ENCODE measurements at regions not wholly inside any gene's neighbourhood (a gene's known extent, or its start where the extent isn't known, plus 50 kb on each side); places are given as distances from the start of the nearest gene placed in this dataset.
"Not testable (repeated sequence)": the region's sequence is repeated elsewhere in the genome, so short reads cannot be mapped to it uniquely, and the experiment has no call there.

DNA sequence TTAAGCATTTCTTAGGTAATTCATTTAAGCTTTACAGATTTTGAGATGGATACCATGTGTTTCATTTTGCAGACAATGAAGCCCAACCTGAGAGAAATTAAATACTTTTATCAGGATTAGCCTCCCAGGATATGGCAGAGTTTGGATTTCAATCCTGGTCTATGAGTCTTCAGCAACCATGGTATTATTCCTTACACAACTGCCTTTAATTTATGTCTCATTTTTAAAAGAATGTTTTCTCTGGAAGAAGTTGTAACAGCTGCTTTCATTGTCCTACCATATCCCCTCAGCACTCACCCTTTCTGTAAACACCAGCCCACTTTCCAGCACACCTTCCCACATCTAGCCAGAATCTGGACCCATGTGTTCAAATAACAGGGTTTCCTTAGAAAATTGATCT, 863.7 kb upstream of the VRK2 start:
- DNase-seq = no peak

DNA sequence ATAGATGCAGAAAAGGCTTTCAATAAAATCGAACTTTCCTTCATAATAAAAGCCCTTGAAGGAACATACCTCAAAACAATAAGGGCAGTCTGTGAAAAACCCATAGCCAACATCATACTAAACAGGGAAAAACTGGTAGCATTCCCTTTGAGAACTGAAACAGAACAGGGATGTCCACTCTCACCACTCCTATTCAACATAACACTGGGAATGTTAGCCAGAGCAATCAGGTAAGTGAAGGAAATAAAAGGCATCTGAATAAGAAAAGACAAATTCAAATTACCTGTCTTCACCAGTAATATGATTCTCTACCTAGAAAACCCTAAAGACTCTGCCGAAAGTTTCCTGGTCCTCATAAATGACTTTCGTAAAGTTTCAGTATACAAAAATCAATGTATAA, 861.0 kb upstream of the VRK2 start:
- DNase-seq = no peak

DNA sequence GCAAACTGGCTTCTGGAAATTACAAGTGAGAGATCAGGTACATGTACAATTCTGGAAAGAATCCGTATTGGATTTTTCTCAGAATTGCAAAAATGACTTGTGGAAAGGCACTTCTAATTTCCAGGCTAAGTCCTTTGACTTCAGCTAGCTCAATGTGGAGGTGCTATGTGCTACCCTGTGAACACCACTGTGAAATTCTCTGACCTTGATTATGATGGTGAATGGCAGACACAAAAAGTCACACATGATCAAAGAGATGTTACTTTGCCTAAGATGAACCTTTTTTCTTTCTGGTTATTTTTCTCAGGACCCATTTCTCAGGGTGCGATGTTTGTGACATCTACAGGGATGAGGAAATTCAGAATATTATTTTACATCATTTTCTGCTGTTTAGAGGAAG, 856.6 kb upstream of the VRK2 start:
- DNase-seq = no peak

DNA sequence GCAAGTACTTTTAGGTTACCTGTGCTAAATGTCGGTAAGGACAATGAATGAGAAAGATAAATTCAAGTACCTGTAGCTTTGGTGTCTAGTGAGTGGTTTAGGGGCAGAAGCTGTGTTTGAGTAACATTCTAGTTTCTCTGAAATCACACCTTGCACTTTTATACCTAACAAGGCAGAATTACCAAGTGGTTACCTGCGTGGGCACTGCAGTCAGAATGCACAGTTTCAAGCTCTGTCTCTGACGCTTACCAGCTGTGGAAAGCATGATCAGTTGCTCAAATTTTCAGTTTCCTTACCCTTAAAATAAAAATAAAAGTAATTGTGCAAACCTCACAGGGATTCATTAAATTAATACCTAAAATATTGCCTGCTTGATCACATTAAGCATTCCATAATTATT, 846.9 kb upstream of the VRK2 start:
- no peak for DNase-seq

DNA sequence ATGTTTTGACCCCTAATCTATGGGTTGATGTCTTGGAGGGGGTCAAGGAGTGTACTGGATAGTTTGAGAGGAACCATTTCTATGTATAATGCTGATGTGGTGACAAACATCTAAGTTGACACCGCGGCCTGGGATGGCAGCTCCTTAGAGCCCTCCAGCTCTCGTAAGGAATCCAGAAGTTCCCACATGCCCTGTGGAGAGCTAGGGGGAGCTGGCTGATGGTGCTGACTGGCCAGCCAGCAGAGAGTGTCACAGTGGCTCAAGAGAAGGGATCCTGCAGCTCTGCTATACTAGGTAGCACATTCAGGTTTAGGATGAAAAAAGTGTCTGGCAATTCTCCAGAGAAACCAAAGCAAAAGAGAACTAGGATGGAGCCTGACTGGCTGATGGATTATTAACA, 842.2 kb upstream of the VRK2 start:
- DNase-seq = no peak

DNA sequence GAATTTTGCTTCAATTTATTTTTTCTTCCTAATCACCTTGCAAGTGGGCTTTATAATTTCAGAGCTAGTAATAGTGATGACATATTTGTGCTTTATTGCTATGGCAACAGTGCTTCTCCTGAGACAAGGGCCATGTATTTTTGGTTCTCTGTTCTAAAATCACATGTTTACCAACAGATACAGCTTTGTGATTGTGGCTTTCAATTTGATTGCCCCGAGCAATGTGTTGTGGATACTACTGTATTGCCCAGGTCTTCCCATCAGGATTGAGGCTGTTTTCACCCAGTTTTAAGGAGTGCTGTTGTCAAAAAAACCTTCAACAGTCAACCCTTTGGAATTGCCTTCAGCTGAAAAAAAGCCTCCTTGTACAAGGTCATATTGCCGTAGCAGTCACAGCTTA, 841.4 kb upstream of the VRK2 start:
- no peak for DNase-seq

DNA sequence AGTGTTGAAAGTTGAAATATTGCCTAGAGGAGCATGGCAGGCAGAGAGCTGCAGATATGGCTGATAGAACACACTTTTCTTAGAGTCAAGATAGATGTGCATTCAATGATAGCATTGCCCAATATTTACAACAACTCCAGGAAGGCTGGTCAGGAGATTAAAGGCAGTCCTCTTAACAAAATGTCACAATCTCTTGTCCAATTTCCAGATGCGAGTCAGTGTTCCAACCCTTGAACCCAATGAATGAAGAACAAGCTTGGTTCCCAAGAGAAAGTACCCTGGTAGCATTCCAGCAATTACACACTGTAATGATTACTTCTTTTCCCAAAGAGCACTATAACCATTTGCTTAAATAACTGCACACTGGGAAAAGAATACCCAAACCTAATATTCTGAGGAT, 839.4 kb upstream of the VRK2 start:
- no peak for DNase-seq

DNA sequence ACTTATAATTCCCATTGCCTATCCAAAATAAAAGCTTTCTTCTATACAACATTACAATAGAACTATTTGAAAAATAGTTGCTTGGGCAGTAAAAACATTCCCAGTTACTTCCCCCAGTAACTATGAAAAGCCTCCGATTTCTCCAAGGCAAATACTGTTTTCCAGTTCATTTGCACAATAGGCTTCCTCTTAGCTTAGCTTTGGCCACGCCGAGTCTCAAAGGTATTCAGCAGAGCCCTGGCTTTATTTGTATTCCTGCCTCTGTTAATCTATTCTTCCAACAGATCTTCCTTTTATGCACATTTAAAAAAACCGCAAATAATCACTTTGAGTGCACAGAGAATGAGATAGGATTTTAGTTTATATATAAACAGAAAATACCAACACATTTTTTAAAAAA, 836.8 kb upstream of the VRK2 start:
- no peak for DNase-seq

DNA sequence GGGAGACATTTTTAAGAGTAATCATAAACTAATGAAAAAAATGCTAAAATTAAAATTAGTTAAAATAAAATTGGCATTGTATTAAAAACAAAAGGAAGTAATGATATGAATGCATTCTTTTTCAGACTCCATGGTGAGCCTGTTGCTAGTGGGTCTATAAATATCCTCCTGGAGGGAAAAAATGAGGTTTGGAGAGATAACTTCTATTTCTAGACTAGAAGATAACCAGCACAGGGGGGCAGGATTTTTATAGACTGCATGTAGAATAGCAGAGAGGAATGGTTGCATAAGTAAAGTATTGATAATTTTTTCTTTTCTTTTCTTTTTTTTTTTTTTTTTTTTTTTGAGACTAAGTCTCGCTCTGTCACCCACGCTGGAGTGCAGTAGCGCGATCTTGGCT, 835.8 kb upstream of the VRK2 start:
- no peak for DNase-seq

DNA sequence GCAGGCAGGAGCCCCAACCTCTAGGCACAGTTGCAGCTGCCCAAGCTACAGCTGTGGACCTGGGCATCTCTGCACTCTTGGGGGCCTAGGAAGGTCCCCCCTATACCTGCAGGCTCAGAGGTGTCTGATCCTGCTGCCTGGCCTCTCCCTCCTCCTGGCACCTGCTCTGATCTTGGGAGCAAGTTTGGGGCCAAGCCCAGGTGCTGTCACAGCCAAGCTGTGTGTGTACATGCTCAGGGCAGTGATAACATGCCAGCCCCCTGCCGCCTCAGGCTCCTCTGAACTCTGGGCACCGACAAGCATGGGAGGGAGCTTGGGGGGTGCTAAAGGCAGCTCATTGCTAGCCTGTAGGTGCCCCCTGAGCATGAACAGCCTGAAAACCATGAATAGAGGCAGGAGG, 829.6 kb upstream of the VRK2 start:
- no peak for DNase-seq

DNA sequence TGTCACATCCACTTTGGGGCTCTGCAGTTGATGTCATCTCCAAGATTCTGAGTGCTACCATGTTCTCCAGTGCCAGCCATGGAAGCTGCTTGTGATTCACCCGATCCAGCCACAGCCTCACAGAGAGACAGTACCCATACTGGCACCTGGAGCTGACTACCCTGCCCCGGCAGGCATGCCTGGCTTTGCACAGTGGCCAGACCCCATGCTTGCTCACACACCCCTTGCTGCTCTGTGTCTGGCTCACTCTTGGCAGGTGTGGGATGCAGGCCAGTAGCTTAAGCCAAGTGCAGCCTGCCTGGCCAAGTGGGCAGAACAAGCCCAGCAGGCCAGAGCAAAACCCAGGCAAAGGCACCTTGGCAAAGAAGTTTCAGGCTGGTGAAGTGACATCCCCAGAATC, 828.4 kb upstream of the VRK2 start:
- no peak for DNase-seq

DNA sequence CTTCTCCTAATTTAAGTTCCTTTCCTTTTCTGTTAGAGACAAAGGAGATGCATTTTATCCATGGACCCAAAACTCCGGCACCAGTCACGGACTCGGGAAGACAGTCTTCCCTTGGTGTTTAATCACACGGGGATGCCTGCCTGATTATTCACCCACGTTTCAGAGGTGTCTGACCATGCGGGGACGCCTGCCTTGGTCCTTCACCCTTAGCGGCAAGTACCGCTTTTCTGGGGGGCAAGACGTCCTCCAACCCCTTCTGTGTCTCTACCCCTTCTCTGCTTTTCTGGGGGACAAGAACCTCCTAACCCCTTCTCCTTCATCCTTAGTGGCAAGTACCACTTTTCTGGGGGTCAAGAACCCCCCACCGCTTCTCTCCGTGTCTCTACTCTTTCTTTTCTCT, 816.9 kb upstream of the VRK2 start:
- not testable (repeated sequence) for DNase-seq

DNA sequence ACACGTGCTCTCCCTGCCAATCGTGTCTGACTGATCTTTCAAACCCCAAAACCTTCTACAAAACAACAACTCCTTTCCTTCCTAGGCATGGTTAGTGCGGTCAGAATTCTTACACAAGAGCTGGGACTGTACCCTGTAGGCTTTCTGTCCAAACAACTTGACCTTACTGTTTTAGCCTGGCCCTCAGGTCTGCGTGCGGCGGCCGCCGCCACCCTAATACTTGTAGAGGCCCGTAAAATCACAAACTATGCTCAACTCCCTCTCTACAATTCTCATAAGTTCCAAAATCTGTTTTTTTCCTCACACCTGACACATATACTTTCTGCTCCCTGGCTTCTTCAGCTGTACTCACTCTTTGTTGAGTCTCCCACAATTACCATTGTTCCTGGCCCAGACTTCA, 814.3 kb upstream of the VRK2 start:
- DNase-seq = not testable (repeated sequence)

DNA sequence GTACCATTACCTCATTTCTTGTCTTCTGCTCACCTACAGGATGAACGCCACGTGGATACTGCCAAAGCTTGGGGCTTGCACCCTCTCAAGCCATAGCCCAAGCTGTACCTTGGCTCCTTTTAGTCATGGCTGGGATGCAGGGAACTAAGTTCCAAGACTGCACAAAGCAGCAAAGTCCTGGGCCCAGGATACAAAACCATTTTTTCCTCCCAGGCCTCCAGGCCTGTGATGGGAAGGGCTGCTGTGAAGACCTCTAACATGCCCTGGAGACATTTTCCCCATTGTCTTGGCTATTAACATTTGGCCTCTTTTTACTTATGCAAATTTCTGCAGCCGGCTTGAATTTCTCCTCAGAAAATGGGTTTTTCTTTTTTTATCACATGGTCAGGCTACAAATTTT, 795.1 kb upstream of the VRK2 start:
- DNase-seq = not testable (repeated sequence)

DNA sequence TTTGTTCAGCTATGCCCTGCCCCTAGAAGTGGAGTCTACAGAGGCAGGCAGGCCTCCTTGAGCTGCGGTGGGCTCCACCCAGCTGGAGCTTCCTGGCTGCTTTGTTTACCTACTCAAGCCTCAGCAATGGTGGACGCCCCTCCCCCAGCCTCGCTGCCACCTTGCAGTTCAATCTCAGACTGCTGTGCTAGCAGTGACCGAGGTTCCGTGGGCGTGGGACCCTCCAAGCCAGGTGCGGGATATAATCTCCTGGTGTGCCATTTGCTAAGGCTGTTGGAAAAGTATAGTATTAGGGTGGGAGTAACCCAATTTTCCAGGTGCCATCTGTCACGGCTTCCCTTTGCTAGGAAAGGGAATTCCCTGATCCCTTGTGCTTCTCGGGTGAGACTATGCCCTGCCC, 770.2 kb upstream of the VRK2 start:
- not testable (repeated sequence) for DNase-seq

DNA sequence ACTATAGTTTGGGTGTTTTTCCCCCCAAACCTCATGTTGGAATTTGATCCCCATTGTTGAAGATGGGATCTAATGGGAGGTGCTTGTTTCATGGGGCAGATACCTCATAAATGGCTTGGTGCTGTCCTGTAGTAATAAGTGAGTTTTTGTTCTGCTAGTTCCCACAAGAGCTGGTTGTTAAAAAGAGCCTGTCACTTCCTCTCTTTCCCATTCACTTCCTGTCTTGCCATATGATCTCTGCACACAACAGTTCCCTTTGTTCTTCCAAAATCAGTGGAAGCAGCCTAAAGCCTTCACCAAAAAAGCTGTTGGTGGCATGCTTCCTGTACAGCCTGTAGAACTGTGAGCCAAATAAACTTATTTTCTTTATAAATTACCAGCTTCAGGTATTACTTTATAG, 768.2 kb upstream of the VRK2 start:
- no peak for DNase-seq

DNA sequence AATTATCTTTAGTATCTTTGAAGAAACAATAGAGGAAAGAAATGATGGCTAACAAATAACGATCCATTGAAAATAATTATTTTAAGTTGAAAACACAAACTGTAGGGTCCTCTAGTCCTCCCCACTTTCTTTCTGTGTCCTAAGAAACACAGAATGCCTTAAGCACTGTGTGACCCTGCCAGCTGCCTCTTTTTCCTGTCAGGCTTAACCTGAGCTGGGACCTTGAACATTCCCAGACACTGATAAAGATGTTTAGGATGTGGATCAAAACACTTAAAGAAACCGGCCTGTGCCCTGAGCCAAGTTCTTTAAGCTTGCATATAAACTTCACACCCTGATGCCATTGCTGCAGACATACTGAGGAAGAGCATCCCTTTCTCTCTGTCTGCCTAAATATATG, 755.4 kb upstream of the VRK2 start:
- DNase-seq = no peak

DNA sequence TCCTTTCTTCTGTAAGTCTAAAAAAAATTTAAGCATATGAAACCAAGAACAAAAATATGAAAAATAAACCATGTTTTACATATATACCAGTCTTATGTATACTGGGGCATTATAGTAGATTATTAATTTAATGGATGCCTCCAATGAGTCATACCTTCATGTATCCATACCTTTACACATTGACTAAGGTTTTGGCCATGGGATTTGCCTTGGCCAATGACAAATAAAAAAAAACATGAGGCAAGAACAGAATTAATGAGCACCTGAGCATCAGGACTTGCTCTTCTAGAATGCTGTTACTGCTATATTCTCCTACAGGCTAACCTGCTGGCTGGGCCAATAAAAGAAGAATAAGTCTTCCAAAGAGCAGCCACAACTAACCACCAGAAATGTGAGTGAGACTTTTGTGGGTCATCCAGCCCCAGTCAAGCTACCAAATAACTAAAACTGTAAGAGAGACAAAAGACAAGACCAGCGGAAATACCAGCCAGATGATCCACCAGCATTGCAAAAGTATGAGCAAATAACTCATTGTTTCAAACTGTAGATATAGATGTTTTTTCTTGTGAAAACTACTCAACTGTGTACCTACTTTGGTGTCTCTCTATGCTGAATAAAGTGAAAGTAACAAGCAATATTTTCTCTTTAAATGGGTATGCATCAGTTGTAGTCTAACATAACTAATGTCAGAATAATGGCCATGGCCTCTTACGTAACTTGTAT, 749.6 kb upstream of the VRK2 start:
- no peak for DNase-seq

DNA sequence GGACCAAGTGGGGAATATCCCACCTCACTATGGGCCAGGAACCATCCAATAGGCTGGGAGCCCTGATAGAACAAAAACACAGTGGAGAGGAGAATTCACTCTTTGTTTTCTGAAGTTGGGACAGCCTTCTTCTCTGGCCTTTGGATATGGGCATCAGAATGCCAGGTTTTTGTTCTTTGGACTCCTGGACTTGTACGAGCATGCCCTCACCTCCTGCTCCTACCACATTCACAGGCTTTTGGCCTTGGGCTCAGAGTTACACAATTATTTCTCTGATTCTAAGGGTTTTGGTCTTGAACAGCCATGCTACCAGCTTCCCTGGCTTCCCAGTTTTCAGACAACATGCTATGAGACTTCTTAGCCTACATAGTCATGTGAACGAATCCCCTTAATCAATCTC, 732.9 kb upstream of the VRK2 start:
- no peak for DNase-seq

DNA sequence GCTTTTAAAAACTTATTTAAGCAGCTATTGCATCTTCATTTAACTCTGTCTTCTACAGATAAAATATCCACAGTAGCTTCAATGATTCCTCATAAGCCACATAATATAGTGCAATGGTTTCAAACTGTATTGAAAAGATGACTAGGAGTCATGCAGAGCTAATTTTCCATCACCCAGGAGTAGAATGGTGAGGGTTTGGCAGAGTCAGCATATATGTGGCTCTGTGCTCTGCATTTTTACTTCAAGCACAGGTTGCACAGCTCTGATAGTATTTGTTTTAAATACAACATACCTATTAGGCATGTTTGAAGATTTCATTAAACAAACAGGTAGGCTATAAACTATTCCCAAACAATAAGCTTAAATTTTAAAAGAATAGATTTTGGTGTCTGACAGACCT, 731.9 kb upstream of the VRK2 start:
- no peak for DNase-seq

DNA sequence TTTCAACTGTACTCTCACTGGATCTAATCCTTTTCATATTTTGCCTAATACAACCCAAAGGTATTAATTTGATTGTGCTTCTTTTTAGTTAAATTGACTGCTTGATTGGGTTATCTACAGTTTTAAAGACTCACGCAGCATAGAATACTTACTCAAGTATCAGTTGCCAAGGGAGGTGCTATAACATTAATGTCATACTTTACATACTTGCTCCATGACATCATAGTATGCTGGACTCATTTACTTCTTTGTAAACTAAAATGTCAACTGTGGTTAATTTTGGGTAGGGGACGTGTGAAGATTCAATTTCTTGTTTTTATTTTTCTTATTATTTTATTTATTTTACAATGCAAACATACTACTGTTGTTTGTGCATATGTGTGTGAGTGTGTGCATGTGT, 716.2 kb upstream of the VRK2 start:
- DNase-seq = no peak

DNA sequence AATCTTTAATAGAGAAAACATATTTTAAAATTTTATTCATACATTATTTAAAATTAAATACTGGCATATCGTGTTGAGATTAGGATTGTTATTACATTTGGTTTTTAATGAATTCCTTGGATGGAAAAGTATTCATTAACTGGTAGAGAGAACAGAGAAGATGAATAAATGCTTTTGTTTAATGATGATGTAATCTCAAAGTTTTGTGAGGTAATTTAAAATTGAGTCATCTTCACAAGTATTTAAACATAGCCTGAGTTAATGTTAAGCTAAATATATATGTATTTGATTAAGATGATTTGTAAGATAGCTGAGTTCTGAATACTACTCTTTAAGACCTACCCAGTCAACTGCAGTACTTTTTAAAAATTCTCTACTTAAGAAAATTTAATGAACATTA, 713.4 kb upstream of the VRK2 start:
- DNase-seq = no peak

DNA sequence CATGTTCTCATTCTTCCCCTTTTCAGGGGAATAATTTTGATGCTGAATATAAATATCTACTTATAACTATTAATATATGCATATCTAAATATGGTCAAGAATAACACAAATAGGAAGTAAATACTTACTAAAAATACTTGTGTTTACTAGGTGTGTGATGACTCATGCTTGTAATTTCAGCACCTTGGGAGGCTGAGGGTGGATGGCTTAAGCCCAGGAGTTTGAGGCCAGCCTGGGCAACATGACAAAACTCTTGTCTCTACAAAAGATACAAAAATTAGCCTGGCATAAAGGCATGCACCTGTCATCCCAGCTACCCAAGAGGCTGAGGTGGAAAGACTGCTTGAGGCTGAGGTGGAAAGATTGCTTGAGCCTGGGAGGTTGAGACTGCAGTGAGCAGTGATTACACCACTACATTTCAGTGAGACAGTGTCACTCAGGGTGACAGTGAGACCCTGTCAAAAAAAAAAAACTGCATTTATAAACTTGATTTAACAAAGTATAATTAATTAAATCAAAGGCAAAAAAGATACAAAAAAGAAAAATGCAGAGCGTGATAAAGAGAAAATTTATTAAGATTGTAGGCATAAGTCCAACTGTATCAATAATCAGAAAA, 703.1 kb upstream of the VRK2 start:
- DNase-seq = no peak

DNA sequence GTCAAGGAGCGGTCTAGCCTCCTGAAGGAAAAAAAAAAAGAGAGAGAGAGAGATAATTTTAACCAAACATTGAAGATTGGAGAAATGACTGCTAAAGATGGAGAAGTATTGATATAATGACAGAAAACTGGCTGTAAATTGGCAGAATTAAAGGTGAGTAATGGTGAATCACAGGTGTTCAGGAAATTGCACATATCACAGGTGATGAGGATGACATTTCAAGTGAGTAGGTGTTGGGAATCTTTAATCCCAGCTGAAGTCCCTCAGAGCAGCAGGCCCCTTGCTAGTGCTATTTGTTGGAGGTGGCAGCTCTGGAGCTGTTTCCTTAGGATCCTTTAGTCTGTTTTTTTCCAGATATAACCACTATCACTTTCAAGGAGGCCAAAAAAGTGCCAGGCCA, 678.4 kb upstream of the VRK2 start:
- no peak for DNase-seq

DNA sequence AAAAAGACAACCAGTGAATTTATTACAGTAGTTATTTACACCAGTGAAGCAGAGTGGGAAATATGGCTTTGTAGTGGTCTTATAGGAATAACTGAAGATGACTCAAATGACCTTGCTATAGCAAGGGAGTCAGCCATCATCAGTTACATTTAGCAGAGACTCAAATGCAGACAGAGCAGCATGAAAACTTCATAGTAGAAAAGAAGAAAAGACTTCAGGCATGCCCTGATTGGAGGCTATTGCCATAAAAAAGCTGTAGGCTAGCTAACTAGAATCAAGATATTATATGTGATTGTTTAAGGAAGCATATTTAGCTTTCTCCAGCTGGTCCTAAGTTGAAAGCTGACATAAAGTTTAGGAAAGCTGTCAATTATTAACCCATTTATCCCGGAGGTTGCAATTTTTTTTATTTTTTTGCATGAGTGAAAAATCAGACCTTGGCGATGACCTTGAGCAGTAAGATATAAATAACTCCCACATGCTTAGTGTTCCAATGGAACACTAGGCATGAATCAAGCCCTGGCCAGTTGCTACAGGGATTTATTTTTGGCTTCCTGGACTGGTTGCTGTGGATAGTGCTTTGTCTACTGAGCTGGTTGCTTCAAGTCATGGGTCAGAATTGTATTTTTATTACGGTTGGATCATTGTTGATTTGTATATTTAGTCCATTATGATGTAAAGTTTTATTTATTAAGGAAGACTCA, 675.6 kb upstream of the VRK2 start:
- no peak for DNase-seq

Data from NCI-H1436 treated with DMSO at 0.1 percent for 48 hours (cell line).